Vagina (tissue), 2 donors: ENCODE measurements at regions not wholly inside any gene's neighbourhood (a gene's known extent, or its start where the extent isn't known, plus 50 kb on each side); places are given as distances from the start of the nearest gene placed in this dataset.

Experiments used
- POLR2A ChIP-seq, 2 donors: fragments of 450-650 bp; IDR thresholded peaks; one replicate each; pipeline ENCODE4 v1.6.1; 2017; ENCODE audit warnings: antibody characterized with exemption in 2 of 2, mild to moderate bottlenecking in 2 of 2, moderate library complexity in 2 of 2
- POLR2AphosphoS5 ChIP-seq, 2 donors: sonication (generic); formaldehyde crosslinking; IDR thresholded peaks; one replicate each; pipeline ENCODE4 v1.9.0; 2017; ENCODE audit warnings: antibody characterized with exemption in 2 of 2, mild to moderate bottlenecking in 2 of 2, low read depth in 1 of 2; ENCODE audit not compliant: insufficient read depth in 1 of 2
- TF ChIP-seq, protein P1 (sequence below), 3 experiments: fragments of 450-650 bp in 2 of 3; fragments of 200-600 bp in 1 of 3; sonication (generic) in 1 of 3; IDR thresholded peaks; one replicate each; pipeline ENCODE4 v1.5.1; 2017 to 2019; ENCODE audit warnings: antibody characterized with exemption in 3 of 3, mild to moderate bottlenecking in 2 of 3, moderate library complexity in 2 of 3

DNA sequence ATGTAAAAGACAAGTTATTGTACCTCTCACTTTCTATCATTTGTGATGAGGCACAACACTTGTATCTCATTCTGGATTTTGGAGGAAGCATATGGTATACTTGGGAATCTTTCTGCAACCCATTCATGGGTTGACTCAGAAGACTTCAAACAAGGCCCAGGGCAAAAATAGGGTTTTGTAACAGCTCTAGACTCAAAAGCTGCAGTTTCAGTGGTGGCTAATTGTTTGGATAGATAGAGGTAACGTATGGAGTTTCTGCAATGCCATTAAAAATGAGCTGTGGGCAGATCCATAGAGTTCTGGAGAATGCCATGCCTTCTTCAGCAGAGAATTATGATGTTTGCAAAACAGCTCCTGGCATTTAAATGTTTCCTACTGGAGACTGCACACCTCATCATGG, 279.6 kb upstream of the VLDLR start:
- TF ChIP-seq POLR2AphosphoS5 (IDR thresholded peaks at IDR 0.05; ENCODE audit: insufficient read depth in 1 of 2, low read depth in 1 of 2), result no peak
- TF ChIP-seq, protein P1, sequence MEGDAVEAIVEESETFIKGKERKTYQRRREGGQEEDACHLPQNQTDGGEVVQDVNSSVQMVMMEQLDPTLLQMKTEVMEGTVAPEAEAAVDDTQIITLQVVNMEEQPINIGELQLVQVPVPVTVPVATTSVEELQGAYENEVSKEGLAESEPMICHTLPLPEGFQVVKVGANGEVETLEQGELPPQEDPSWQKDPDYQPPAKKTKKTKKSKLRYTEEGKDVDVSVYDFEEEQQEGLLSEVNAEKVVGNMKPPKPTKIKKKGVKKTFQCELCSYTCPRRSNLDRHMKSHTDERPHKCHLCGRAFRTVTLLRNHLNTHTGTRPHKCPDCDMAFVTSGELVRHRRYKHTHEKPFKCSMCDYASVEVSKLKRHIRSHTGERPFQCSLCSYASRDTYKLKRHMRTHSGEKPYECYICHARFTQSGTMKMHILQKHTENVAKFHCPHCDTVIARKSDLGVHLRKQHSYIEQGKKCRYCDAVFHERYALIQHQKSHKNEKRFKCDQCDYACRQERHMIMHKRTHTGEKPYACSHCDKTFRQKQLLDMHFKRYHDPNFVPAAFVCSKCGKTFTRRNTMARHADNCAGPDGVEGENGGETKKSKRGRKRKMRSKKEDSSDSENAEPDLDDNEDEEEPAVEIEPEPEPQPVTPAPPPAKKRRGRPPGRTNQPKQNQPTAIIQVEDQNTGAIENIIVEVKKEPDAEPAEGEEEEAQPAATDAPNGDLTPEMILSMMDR (IDR thresholded peaks at IDR 0.05), result no peak
- TF ChIP-seq POLR2A (IDR thresholded peaks at IDR 0.05), result no peak
